ENCODE measurements at regions not wholly inside any gene's neighbourhood (a gene's known extent, or its start where the extent isn't known, plus 50 kb on each side); places are given as distances from the start of the nearest gene placed in this dataset.

DNA sequence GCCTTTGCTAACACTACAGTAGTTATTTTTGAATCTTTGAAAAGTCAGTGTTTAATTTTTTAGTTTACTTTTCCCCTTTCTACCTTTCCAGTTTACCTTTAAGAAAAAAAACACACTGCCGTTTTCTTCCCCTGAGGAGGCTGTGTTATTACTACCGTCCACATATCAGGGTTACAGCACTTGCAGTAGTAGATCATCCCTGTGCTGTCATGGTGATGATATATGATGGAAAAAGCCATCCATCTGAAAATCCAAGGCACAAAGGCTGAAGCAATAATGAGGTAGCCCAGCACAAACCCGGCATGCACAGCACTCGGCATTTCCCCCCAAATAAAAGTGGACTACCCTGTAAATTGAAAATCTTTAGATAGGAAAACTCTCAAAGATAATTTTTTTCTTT is 258.7 kb downstream of the CXXC4 start:
- Histone ChIP-seq H3K4me3 (ENCODE audit: low read length) (no peak overlapping the region), H3K27ac (ENCODE audit: low read length) (no peak overlapping the region), H3K9me3 (ENCODE audit: low read length) (no peaks in the 10 kb centered on the region), H3K9ac (ENCODE audit: low read length) (no peak overlapping the region), H3K4me1 (ENCODE audit: insufficient read depth, low read length) (no peaks in the 10 kb centered on the region), H4K20me1 (ENCODE audit: low read length) (no peaks in the 10 kb centered on the region), H3F3A (ENCODE audit: low read length, unreplicated experiment) (no peaks in the 10 kb centered on the region), H3K9me2 (replicated peaks; ENCODE audit: low read length) (no peaks in the 10 kb centered on the region), H3K79me2 (ENCODE audit: low read length) (no peaks in the 10 kb centered on the region), H3K36me3 (ENCODE audit: low read depth, low read length) (no peaks in the 10 kb centered on the region), H2AFZ (ENCODE audit: low read length) (no peak overlapping the region), H3K27me3 (ENCODE audit: low read length) (0 out of 2 replicates have a peak, but pooled peaks cover 5% of the 10 kb centered on the region), H3K4me2 (ENCODE audit: low read length) (no peak overlapping the region)
- CTCF ChIA-PET = no interaction called here
- no TSS peak for BruUV-seq (replicated peaks)
- DNase-seq (no peak), ATAC-seq (no peak)
- no peak for TF ChIP-seq EZH2 (IDR thresholded peaks at IDR 0.05; ENCODE audit: low read length, unreplicated experiment)
- TF ChIP-seq, protein P1, sequence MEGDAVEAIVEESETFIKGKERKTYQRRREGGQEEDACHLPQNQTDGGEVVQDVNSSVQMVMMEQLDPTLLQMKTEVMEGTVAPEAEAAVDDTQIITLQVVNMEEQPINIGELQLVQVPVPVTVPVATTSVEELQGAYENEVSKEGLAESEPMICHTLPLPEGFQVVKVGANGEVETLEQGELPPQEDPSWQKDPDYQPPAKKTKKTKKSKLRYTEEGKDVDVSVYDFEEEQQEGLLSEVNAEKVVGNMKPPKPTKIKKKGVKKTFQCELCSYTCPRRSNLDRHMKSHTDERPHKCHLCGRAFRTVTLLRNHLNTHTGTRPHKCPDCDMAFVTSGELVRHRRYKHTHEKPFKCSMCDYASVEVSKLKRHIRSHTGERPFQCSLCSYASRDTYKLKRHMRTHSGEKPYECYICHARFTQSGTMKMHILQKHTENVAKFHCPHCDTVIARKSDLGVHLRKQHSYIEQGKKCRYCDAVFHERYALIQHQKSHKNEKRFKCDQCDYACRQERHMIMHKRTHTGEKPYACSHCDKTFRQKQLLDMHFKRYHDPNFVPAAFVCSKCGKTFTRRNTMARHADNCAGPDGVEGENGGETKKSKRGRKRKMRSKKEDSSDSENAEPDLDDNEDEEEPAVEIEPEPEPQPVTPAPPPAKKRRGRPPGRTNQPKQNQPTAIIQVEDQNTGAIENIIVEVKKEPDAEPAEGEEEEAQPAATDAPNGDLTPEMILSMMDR (conservative IDR thresholded peaks at IDR 0.05; ENCODE audit: low read depth, low read length) = no peak
- no peak for TF ChIP-seq EZH2phosphoT487 (IDR thresholded peaks at IDR 0.05; ENCODE audit: borderline replicate concordance, low read length)
- intact Hi-C loops (cut with micrococcal nuclease) = no loop called here
- POLR2A ChIA-PET (ENCODE audit: unreplicated experiment) = no interaction called here

DNA sequence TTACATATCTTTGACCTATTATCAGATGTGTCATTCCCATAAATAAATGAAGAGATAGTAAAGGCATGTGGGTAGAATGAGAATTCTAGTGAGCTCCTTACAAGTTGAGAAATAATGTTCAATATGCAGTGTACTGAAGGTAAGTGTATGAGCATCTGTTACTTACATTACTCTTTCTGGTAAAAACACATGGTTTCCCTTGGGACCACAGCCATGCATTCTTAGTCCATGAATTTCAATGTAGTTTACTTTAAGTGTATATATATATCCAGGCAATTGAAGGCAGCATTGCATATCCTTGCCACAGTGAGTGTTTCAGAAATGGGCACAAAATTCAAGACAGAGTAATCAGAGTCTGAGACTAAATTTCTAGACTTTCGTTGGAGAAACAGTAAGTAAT is 277.2 kb downstream of the CXXC4 start:
- H3K9me2 ChIP-seq (replicated peaks; ENCODE audit: low read length) = no peaks in the 10 kb centered on the region
- H3K9me3 ChIP-seq (ENCODE audit: low read length) = no peaks in the 10 kb centered on the region
- no peak for TF ChIP-seq EZH2phosphoT487 (IDR thresholded peaks at IDR 0.05; ENCODE audit: borderline replicate concordance, low read length)
- TF ChIP-seq, protein P1 (conservative IDR thresholded peaks at IDR 0.05; ENCODE audit: low read depth, low read length) = no peak
- no peak for TF ChIP-seq EZH2 (IDR thresholded peaks at IDR 0.05; ENCODE audit: low read length, unreplicated experiment)
- no peaks in the 10 kb centered on the region for H3F3A ChIP-seq (ENCODE audit: low read length, unreplicated experiment)
- H3K79me2 ChIP-seq (ENCODE audit: low read length) = no peaks in the 10 kb centered on the region
- no TSS peak for BruUV-seq (replicated peaks)
- no peak overlapping the region for H2AFZ ChIP-seq (ENCODE audit: low read length)
- ATAC-seq (no peak), DNase-seq (no peak)
- no peak overlapping the region for H3K4me2 ChIP-seq (ENCODE audit: low read length)
- no peak overlapping the region for H3K4me3 ChIP-seq (ENCODE audit: low read length)
- ChIA-PET POLR2A (ENCODE audit: unreplicated experiment) (no interaction called here), CTCF (no interaction called here)
- H3K27ac ChIP-seq (ENCODE audit: low read length) = no peak overlapping the region
- H3K36me3 ChIP-seq (ENCODE audit: low read depth, low read length) = no peaks in the 10 kb centered on the region
- no peak overlapping the region for H3K9ac ChIP-seq (ENCODE audit: low read length)
- H3K27me3 ChIP-seq (ENCODE audit: low read length) = no peaks in the 10 kb centered on the region
- no peaks in the 10 kb centered on the region for H3K4me1 ChIP-seq (ENCODE audit: insufficient read depth, low read length)
- intact Hi-C loops (cut with micrococcal nuclease) = no loop called here
- H4K20me1 ChIP-seq (ENCODE audit: low read length) = no peaks in the 10 kb centered on the region

GRCh38 chr4:104211657-104212056 is 283.0 kb downstream of the CXXC4 start:
- no peak overlapping the region for H3K9ac ChIP-seq (ENCODE audit: low read length)
- no peaks in the 10 kb centered on the region for H3K4me1 ChIP-seq (ENCODE audit: insufficient read depth, low read length)
- no peak overlapping the region for H2AFZ ChIP-seq (ENCODE audit: low read length)
- H3K4me2 ChIP-seq (ENCODE audit: low read length) = no peak overlapping the region
- no peaks in the 10 kb centered on the region for H3K79me2 ChIP-seq (ENCODE audit: low read length)
- CTCF ChIA-PET = no interaction called here
- POLR2A ChIA-PET (ENCODE audit: unreplicated experiment) = no interaction called here
- no peaks in the 10 kb centered on the region for H3F3A ChIP-seq (ENCODE audit: low read length, unreplicated experiment)
- no peak for ATAC-seq
- no peaks in the 10 kb centered on the region for H4K20me1 ChIP-seq (ENCODE audit: low read length)
- no peaks in the 10 kb centered on the region for H3K9me3 ChIP-seq (ENCODE audit: low read length)
- no peaks in the 10 kb centered on the region for H3K9me2 ChIP-seq (replicated peaks; ENCODE audit: low read length)
- TF ChIP-seq, protein P1 (conservative IDR thresholded peaks at IDR 0.05; ENCODE audit: low read depth, low read length) = no peak
- TF ChIP-seq EZH2 (IDR thresholded peaks at IDR 0.05; ENCODE audit: low read length, unreplicated experiment) (no peak), EZH2phosphoT487 (IDR thresholded peaks at IDR 0.05; ENCODE audit: borderline replicate concordance, low read length) (no peak)
- H3K27me3 ChIP-seq (ENCODE audit: low read length) = no peaks in the 10 kb centered on the region
- BruUV-seq (replicated peaks) = no TSS peak
- H3K4me3 ChIP-seq (ENCODE audit: low read length) = no peak overlapping the region
- intact Hi-C loops (cut with micrococcal nuclease) = no loop called here
- no peaks in the 10 kb centered on the region for H3K36me3 ChIP-seq (ENCODE audit: low read depth, low read length)
- H3K27ac ChIP-seq (ENCODE audit: low read length) = no peak overlapping the region
- no peak for DNase-seq

All from PC-3 (cell line).